ENCODE measurements at regions not wholly inside any gene's neighbourhood (a gene's known extent, or its start where the extent isn't known, plus 50 kb on each side); places are given as distances from the start of the nearest gene placed in this dataset.

GRCh38 chr15:69657626-69658025 is 205.0 kb downstream of the RPLP1 start:
- no peaks in the 10 kb centered on the region for H3K79me2 ChIP-seq (ENCODE audit: insufficient read depth, low read depth, low read length)
- TF ChIP-seq, protein P1, sequence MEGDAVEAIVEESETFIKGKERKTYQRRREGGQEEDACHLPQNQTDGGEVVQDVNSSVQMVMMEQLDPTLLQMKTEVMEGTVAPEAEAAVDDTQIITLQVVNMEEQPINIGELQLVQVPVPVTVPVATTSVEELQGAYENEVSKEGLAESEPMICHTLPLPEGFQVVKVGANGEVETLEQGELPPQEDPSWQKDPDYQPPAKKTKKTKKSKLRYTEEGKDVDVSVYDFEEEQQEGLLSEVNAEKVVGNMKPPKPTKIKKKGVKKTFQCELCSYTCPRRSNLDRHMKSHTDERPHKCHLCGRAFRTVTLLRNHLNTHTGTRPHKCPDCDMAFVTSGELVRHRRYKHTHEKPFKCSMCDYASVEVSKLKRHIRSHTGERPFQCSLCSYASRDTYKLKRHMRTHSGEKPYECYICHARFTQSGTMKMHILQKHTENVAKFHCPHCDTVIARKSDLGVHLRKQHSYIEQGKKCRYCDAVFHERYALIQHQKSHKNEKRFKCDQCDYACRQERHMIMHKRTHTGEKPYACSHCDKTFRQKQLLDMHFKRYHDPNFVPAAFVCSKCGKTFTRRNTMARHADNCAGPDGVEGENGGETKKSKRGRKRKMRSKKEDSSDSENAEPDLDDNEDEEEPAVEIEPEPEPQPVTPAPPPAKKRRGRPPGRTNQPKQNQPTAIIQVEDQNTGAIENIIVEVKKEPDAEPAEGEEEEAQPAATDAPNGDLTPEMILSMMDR (conservative IDR thresholded peaks at IDR 0.05; ENCODE audit: low read length), result no peak
- TF ChIP-seq EZH2phosphoT487 (IDR thresholded peaks at IDR 0.05; ENCODE audit: borderline replicate concordance, low read depth, low read length), result no peak
- H3K27ac ChIP-seq (ENCODE audit: low read depth, low read length, poor library complexity, severe bottlenecking), result no peak overlapping the region
- no peaks in the 10 kb centered on the region for H4K20me1 ChIP-seq (ENCODE audit: insufficient read depth, low read length)
- no peak overlapping the region for H3K4me2 ChIP-seq (ENCODE audit: low read length)
- H3K36me3 ChIP-seq (ENCODE audit: insufficient read depth, low read length), result no peaks in the 10 kb centered on the region
- CTCF ChIA-PET (ENCODE audit: unreplicated experiment), result no interaction called here
- H3K9me2 ChIP-seq (ENCODE audit: insufficient read depth, low read length), result no peaks in the 10 kb centered on the region
- no peak for DNase-seq (ENCODE audit: low spot score)
- no peaks in the 10 kb centered on the region for H3K4me1 ChIP-seq (ENCODE audit: insufficient read depth, low read length, poor library complexity, severe bottlenecking)
- intact Hi-C loops (cut with micrococcal nuclease; ENCODE audit: unreplicated experiment), result no loop called here
- no TSS peak for BruUV-seq (replicated peaks)
- no peak overlapping the region for H2AFZ ChIP-seq (ENCODE audit: low read length)
- POLR2A ChIA-PET, result no interaction called here
- H3K4me3 ChIP-seq (ENCODE audit: low read depth, low read length, poor library complexity, severe bottlenecking), result no peak overlapping the region
- H3K9me3 ChIP-seq (ENCODE audit: low read length), result no peaks in the 10 kb centered on the region

DNA sequence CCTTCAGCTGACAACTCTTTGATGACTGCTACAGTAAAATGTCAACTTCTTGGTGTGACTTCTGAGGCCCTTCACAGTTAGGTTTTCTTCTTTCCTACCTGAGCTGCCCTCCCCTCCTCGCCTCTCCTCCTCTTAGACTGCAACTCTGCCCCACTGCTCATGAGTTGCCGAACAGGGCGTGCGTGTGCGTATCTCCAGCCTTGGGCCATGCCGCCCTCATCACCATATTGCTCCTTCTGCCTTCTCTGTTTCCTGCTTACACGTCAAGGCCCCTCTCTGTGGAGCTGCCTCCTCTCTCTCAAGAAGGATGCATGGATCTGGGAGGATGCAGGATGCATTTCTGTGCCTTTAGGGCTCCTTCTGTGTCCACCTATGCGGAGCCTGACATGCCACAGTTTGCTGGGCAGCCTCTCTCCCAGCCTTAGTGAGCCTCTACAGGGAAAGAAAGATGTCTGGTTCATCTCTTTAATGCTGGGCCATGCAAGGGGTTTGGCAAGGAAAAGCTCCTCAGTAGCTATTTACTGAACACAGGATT is 205.9 kb downstream of the RPLP1 start:
- no peak overlapping the region for H3K4me3 ChIP-seq (ENCODE audit: low read depth, low read length, poor library complexity, severe bottlenecking)
- POLR2A ChIA-PET, result no interaction called here
- intact Hi-C loops (cut with micrococcal nuclease; ENCODE audit: unreplicated experiment), result no loop called here
- no peaks in the 10 kb centered on the region for H3K79me2 ChIP-seq (ENCODE audit: insufficient read depth, low read depth, low read length)
- H3K4me2 ChIP-seq (ENCODE audit: low read length), result no peak overlapping the region
- H3K36me3 ChIP-seq (ENCODE audit: insufficient read depth, low read length), result no peaks in the 10 kb centered on the region
- H4K20me1 ChIP-seq (ENCODE audit: insufficient read depth, low read length), result no peaks in the 10 kb centered on the region
- BruUV-seq (replicated peaks), result no TSS peak
- no peak overlapping the region for H2AFZ ChIP-seq (ENCODE audit: low read length)
- H3K4me1 ChIP-seq (ENCODE audit: insufficient read depth, low read length, poor library complexity, severe bottlenecking), result no peaks in the 10 kb centered on the region
- TF ChIP-seq, protein P1 (conservative IDR thresholded peaks at IDR 0.05; ENCODE audit: low read length), result no peak
- TF ChIP-seq EZH2phosphoT487 (IDR thresholded peaks at IDR 0.05; ENCODE audit: borderline replicate concordance, low read depth, low read length), result no peak
- H3K9me3 ChIP-seq (ENCODE audit: low read length), result no peaks in the 10 kb centered on the region
- H3K9me2 ChIP-seq (ENCODE audit: insufficient read depth, low read length), result no peaks in the 10 kb centered on the region
- CTCF ChIA-PET (ENCODE audit: unreplicated experiment), result no interaction called here
- no peak overlapping the region for H3K27ac ChIP-seq (ENCODE audit: low read depth, low read length, poor library complexity, severe bottlenecking)
- DNase-seq (ENCODE audit: low spot score), result no peak

GRCh38 chr15:69659454-69660050 is 206.9 kb downstream of the RPLP1 start:
- no peaks in the 10 kb centered on the region for H4K20me1 ChIP-seq (ENCODE audit: insufficient read depth, low read length)
- BruUV-seq (replicated peaks), result no TSS peak
- no peaks in the 10 kb centered on the region for H3K9me3 ChIP-seq (ENCODE audit: low read length)
- no peaks in the 10 kb centered on the region for H3K9me2 ChIP-seq (ENCODE audit: insufficient read depth, low read length)
- H3K4me2 ChIP-seq (ENCODE audit: low read length), result no peak overlapping the region
- ChIA-PET POLR2A (no interaction called here), CTCF (ENCODE audit: unreplicated experiment) (no interaction called here)
- no peak overlapping the region for H3K27ac ChIP-seq (ENCODE audit: low read depth, low read length, poor library complexity, severe bottlenecking)
- H3K79me2 ChIP-seq (ENCODE audit: insufficient read depth, low read depth, low read length), result no peaks in the 10 kb centered on the region
- TF ChIP-seq EZH2phosphoT487 (IDR thresholded peaks at IDR 0.05; ENCODE audit: borderline replicate concordance, low read depth, low read length), result no peak
- TF ChIP-seq, protein P1 (conservative IDR thresholded peaks at IDR 0.05; ENCODE audit: low read length), result no peak
- intact Hi-C loops (cut with micrococcal nuclease; ENCODE audit: unreplicated experiment), result no loop called here
- H2AFZ ChIP-seq (ENCODE audit: low read length), result no peak overlapping the region
- no peak overlapping the region for H3K4me3 ChIP-seq (ENCODE audit: low read depth, low read length, poor library complexity, severe bottlenecking)
- H3K36me3 ChIP-seq (ENCODE audit: insufficient read depth, low read length), result no peaks in the 10 kb centered on the region
- no peak for DNase-seq (ENCODE audit: low spot score)
- no peaks in the 10 kb centered on the region for H3K4me1 ChIP-seq (ENCODE audit: insufficient read depth, low read length, poor library complexity, severe bottlenecking)
